Left ventricle myocardium inferior (tissue), 1 donor: ENCODE measurements at regions not wholly inside any gene's neighbourhood (a gene's known extent, or its start where the extent isn't known, plus 50 kb on each side); places are given as distances from the start of the nearest gene placed in this dataset.

Experiments used
- DNase-seq: peaks from one replicate; pipeline ENCODE4 v3.0.0-alpha.2; 2020
- H3K27ac ChIP-seq: fragments of 200-600 bp; replicated peaks from 2 replicates; pipeline ENCODE4 v1.8.0; 2021
- H3K27me3 ChIP-seq: fragments of 200-600 bp; 2 replicates; pipeline ENCODE4 v1.8.0; 2021; ENCODE audit warnings: low read depth
- H3K36me3 ChIP-seq: fragments of 200-600 bp; 2 replicates; pipeline ENCODE4 v1.8.0; 2021
- H3K4me1 ChIP-seq: fragments of 200-600 bp; 2 replicates; pipeline ENCODE4 v1.8.0; 2021
- H3K4me3 ChIP-seq: fragments of 200-600 bp; 2 replicates; pipeline ENCODE4 v1.8.0; 2021; ENCODE audit warnings: mild to moderate bottlenecking, moderate library complexity
- H3K9me3 ChIP-seq: fragments of 200-600 bp; replicated peaks from 2 replicates; pipeline ENCODE4 v1.8.0; 2021
- CTCF ChIP-seq: fragments of 200-600 bp; IDR thresholded peaks from 2 replicates; pipeline ENCODE4 v1.8.0; 2021; ENCODE audit warnings: antibody characterized with exemption, mild to moderate bottlenecking, borderline replicate concordance
- intact Hi-C: fragments of 100-400 bp; cut with micrococcal nuclease; formaldehyde crosslinking; loops from one replicate; pipeline ENCODE4 v1.11.0; 2022
- donor health status: DM: no; HTN: yes; CAD: no; lungs with severe emphysema.

DNA sequence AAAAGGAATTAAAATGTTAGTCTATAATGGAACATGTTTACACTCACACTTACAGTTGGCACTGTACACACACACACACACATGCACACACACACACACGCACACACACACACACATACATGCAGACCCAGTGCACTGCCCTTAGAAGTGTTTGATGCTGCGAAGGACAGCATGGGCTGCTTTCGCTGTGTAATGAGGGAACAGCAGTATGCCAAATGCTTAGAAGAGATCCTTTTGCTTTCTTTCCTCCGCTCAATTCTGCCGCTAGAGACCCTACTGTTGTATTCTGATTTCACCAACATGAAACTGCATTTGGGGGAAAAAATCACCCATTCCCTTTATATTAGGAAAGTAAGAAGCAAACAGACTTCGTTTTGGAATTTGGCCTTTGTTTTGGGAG lies 217.9 kb downstream of the ENGASE start:
- Histone ChIP-seq H3K27me3 (peaks cover 76% of the 10 kb centered on the region), H3K36me3 (no peaks in the 10 kb centered on the region), H3K4me1 (no peaks in the 10 kb centered on the region), H3K27ac (no peak overlapping the region), H3K9me3 (no peaks in the 10 kb centered on the region), H3K4me3 (no peak overlapping the region)
- no peak for DNase-seq
- no peak for TF ChIP-seq CTCF
- intact Hi-C loops = no loop called here

DNA sequence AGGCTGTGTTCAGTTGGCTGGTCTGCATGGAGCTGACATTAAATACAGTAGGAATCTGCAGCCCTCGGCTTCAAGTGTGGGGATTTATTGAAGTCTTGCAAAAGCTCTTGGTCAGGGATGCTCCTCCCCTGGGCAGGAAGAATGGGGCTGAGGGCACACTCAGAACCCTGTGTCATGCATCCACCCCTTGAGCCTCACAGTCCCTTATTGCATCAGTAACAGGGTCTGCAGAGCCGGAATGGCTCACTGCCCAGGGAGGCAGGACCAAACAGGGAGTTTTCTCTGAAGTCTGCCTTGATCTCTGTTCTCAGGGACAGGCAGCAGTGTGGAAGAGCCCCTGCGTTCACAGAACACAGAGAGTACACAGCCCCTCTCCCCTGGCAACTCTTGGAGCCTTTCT lies 216.8 kb downstream of the ENGASE start:
- DNase-seq = no peak
- H3K9me3 ChIP-seq = no peaks in the 10 kb centered on the region

GRCh38 chr17:79290726-79291125 lies 216.1 kb downstream of the ENGASE start:
- intact Hi-C loops = no loop called here
- no peaks in the 10 kb centered on the region for H3K4me1 ChIP-seq
- H3K9me3 ChIP-seq = no peaks in the 10 kb centered on the region
- peaks cover 78% of the 10 kb centered on the region for H3K27me3 ChIP-seq
- TF ChIP-seq CTCF = no peak
- DNase-seq = no peak
- no peaks in the 10 kb centered on the region for H3K36me3 ChIP-seq
- no peak overlapping the region for H3K27ac ChIP-seq
- H3K4me3 ChIP-seq = no peak overlapping the region

More for the DNA sequence above, 216.8 kb downstream of the ENGASE start:
- no peak for TF ChIP-seq CTCF
- no peaks in the 10 kb centered on the region for H3K36me3 ChIP-seq
- peaks cover 76% of the 10 kb centered on the region for H3K27me3 ChIP-seq
- no peaks in the 10 kb centered on the region for H3K4me1 ChIP-seq
- intact Hi-C loops = no loop called here
- H3K27ac ChIP-seq = no peak overlapping the region
- no peak overlapping the region for H3K4me3 ChIP-seq

GRCh38 chr17:79288950-79289349 lies 214.3 kb downstream of the ENGASE start:
- H3K36me3 ChIP-seq = no peaks in the 10 kb centered on the region
- no peak for TF ChIP-seq CTCF
- no peak overlapping the region for H3K4me3 ChIP-seq
- H3K27me3 ChIP-seq = peaks cover 88% of the 10 kb centered on the region
- DNase-seq = no peak
- H3K27ac ChIP-seq = no peak overlapping the region
- H3K4me1 ChIP-seq = no peaks in the 10 kb centered on the region
- intact Hi-C loops = no loop called here
- no peaks in the 10 kb centered on the region for H3K9me3 ChIP-seq

DNA sequence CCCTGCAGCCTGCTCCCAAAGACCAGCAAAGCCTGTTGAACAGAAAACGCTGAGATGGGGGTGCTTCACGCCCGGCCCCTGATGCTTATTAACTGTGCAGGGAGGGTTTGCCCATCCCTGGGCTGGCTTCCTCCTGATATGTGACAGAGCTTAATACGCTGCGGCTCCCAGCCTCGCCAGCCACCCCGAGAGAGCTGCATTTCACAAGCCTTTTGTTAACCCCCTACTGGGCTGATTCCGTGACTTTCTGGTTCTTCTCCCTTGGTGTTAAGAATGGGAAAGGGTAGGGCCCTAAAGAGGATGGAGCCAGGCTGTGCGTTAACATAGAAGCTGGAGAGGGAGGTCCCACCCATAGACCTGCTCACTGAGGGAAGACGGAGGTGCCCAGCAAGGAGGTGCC lies 211.8 kb downstream of the ENGASE start:
- DNase-seq = no peak
- Histone ChIP-seq H3K4me1 (no peaks in the 10 kb centered on the region), H3K4me3 (no peak overlapping the region), H3K27me3 (peaks cover 95% of the 10 kb centered on the region), H3K36me3 (no peaks in the 10 kb centered on the region), H3K9me3 (no peaks in the 10 kb centered on the region), H3K27ac (no peak overlapping the region)
- intact Hi-C loops = no loop called here
- TF ChIP-seq CTCF = no peak

DNA sequence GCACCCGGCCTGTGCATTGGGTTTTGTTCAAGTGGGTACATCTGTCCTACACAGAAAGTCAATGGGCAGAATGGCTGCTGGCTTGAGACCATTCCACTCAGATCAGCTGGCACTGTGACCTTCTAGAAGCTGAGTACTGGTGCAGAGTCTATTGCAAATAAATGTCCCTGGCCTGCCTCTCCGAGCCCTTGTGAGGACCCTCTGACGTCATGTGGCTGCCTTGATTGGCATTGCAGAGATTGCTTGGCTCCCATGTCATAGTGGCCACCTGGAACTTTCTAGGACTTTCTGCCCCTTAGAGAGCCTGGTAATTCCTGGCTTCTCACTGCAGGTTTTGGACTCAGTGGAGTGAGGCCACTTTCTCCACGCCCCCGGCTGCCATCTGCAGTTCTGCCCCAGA lies 211.3 kb downstream of the ENGASE start:
- H3K27me3 ChIP-seq = peaks cover 94% of the 10 kb centered on the region
- H3K4me3 ChIP-seq = no peak overlapping the region
- no peaks in the 10 kb centered on the region for H3K36me3 ChIP-seq
- no peak overlapping the region for H3K27ac ChIP-seq
- DNase-seq = no peak
- H3K4me1 ChIP-seq = no peaks in the 10 kb centered on the region
- H3K9me3 ChIP-seq = no peaks in the 10 kb centered on the region
- no peak for TF ChIP-seq CTCF
- intact Hi-C loops = no loop called here
